ENCODE measurements at regions not wholly inside any gene's neighbourhood (a gene's known extent, or its start where the extent isn't known, plus 50 kb on each side); places are given as distances from the start of the nearest gene placed in this dataset.

DNA sequence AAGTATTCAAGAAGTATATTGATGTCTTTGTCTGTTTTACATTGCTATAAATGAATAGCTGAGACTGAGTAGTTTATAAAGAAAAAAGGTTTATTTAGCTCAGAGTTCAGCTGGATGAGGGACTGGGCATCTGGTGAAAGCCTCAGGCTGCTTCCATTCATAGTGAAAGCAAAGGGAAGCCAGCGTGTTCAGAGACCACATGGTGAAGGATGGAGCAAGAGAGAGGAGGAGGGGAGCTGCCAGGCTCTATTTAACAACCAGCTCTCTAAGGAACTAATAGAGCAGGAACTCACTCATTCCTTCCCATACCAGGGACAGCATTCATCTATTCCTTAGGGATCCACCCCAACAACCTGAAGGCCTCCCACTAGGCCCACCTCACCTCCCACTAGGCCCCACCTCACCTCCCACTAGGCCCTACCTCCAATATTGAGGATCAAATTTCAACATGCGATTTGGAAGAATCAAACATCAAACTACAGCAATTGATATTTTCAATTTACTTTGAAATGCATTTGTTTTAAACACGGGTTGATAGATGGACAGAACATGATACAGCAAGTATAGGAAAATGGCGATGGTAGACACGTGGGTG is 167.5 kb upstream of the HES1 start:
- TF ChIP-seq CTCF (IDR thresholded peaks at IDR 0.05; ENCODE audit: borderline replicate concordance, extremely low read depth, low read length, poor library complexity, severe bottlenecking) = no peak
- TF ChIP-seq EZH2 (IDR thresholded peaks at IDR 0.05; ENCODE audit: borderline replicate concordance, low read depth, low read length, severe bottlenecking) = no peak
